Mesodermal cell (in vitro differentiated cells): ENCODE measurements at regions not wholly inside any gene's neighbourhood (a gene's known extent, or its start where the extent isn't known, plus 50 kb on each side); places are given as distances from the start of the nearest gene placed in this dataset.

Experiments
- H3K27ac ChIP-seq: 2 replicates; pipeline ENCODE4 v1.7.0; 2013; ENCODE audit warnings: mild to moderate bottlenecking, low read depth, low read length, moderate library complexity; ENCODE audit not compliant: severe bottlenecking
- H3K36me3 ChIP-seq: 2 replicates; pipeline ENCODE4 v1.7.1; 2013; ENCODE audit warnings: mild to moderate bottlenecking, low read length, moderate library complexity; ENCODE audit not compliant: control insufficient read depth, insufficient read depth
- H3K4me1 ChIP-seq: one replicate; pipeline ENCODE4 v1.7.1; 2013; ENCODE audit warnings: mild to moderate bottlenecking, low read length; ENCODE audit not compliant: insufficient read depth, control insufficient read depth, poor library complexity, severe bottlenecking
- H3K4me3 ChIP-seq: 2 replicates; pipeline ENCODE4 v1.7.0; 2013; ENCODE audit warnings: low read length, control low read depth, mild to moderate bottlenecking; ENCODE audit not compliant: insufficient read depth, poor library complexity, severe bottlenecking; ENCODE audit errors: extremely low read depth
- H3K9me3 ChIP-seq: 2 replicates; pipeline ENCODE4 v1.7.1; 2013; ENCODE audit warnings: mild to moderate bottlenecking, low read length, moderate library complexity; ENCODE audit not compliant: control insufficient read depth
- WGBS, 2 experiments: methylation state at CpG; one replicate each; pipeline ENCODE4 v1.1.5; 2013; ENCODE audit warnings: missing lambda C conversion rate in 2 of 2; ENCODE audit not compliant: insufficient coverage in 2 of 2; 5-methylcytosine and 5-hydroxymethylcytosine counted together

DNA sequence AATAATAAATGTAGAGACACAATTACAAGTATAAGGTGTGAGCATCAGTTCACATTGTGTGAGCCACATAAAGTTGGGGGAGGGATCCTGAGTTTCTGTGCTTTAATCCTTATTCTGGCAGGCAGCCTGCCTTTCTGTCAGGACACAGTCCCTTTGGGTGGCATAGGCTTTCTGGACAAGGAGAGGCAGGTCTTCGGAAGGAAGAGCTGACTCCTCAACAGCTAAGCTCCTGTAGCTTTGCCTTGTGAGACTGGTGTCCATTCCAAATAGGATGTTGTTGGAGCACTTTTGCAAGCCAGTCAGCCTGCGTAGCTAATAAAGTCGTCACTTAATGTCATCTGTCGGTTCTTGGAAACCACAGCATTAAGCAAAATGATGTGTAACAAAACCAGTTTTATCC lies 151.9 kb upstream of the MCTP2 start:
- H3K4me3 ChIP-seq = no peak overlapping the region
- no peaks in the 10 kb centered on the region for H3K36me3 ChIP-seq
- H3K27ac ChIP-seq = no peak overlapping the region
- H3K4me1 ChIP-seq = peaks cover 3% of the 10 kb centered on the region
- no peaks in the 10 kb centered on the region for H3K9me3 ChIP-seq
- 95 to 100% methylated on average over 3 to 4 of the region's 4 CpGs for WGBS, 2 experiments

GRCh38 chr15:94077938-94078337 lies 153.4 kb upstream of the MCTP2 start:
- no peak overlapping the region for H3K4me3 ChIP-seq
- H3K36me3 ChIP-seq = no peaks in the 10 kb centered on the region
- H3K4me1 ChIP-seq = no peaks in the 10 kb centered on the region
- no peaks in the 10 kb centered on the region for H3K9me3 ChIP-seq
- WGBS, 2 experiments = 80 to 100% methylated on average over 1 to 2 of the region's 2 CpGs
- H3K27ac ChIP-seq = no peak overlapping the region

DNA sequence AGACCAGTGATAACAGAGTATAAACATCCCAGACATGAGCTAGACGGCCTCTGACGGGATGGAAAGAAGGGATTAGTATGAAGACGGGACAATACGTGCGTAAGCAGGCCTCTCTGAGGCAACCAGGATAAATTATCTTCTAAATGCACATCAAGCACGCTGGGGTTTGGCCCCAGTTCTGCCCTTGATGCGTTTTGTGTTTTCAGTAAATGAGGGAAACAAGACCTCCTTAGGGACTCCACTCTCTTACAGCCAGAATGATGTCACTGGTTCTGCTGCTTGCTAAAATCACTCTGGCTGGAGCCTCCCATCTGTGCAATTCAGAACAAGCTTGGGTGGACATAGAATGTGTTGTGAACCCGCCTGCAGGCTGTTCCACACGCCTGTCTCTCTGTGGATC lies 156.0 kb upstream of the MCTP2 start:
- 92 to 94% methylated on average over 3 to 6 of the region's 9 CpGs for WGBS, 2 experiments
- Histone ChIP-seq H3K4me3 (no peak overlapping the region), H3K27ac (no peak overlapping the region), H3K36me3 (no peaks in the 10 kb centered on the region), H3K4me1 (no peaks in the 10 kb centered on the region), H3K9me3 (no peaks in the 10 kb centered on the region)

DNA sequence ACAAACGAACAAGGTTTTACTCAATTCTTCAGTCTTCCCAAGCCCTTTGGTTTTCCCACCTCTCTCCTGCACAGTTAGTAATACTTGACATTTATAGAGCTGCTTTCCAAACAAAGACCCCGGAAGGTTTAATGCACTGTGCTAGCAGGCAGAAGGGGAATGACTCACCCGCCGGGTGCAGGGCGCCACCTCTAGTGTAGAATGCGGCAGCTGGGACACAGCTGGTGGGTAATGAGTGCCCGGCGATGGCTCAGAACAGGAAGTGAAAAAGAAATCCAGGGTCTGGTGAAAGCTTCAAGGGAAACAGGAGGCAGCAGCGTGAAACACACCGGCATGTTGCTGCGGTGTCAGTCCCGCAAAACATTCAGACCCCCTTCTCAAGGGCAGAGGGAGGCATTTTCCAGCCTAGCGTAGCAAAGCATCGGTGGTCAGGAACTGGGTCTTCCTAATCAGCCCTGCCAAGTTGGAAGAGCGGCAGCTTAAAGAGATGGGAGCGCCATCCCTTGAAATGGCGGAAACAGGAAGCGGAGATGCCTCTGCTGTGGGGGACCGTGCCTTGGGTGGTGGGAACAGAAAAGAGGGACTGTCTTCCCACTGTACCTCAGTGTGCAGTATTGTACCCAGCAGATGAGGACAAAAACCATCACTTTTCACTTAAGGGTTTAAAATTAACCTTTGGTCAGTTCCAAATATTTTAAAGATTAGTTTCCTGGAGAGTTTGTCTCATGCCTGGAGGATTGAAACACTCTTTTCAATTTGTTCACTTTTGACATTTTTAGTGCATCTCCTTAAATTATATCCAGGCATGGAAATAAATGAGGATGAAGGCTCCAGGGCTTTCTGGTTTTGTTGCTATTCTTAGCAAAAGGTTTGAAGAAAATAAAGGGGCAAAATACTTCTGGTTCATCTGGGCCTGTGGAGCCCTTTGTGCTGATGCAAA lies 160.7 kb upstream of the MCTP2 start:
- peaks cover 20% of the 10 kb centered on the region for H3K9me3 ChIP-seq
- no peak overlapping the region for H3K4me3 ChIP-seq
- peaks cover 3% of the 10 kb centered on the region for H3K4me1 ChIP-seq
- WGBS, 2 experiments = 80 to 82% methylated on average over 17 of the region's 19 CpGs
- no peaks in the 10 kb centered on the region for H3K36me3 ChIP-seq
- no peak overlapping the region for H3K27ac ChIP-seq

DNA sequence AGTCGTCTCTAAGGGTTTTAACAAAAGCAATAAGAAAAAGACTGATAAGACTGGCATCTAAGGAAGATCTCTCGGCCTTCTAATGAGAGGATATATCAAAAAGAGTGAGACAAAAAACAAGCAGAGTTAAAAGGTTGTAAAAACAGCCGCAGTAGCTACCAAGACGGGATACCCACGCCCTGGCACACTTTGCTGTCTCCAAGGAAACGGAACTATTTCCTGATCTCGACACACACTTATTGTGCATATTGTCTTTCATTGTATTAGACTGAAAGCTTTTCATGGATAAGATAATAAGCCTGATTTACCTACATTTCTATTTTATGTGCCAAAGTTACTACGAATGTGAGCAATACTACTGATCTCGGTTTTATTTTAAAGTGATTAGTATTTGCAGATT lies 161.5 kb upstream of the MCTP2 start:
- Histone ChIP-seq H3K4me1 (peaks cover 3% of the 10 kb centered on the region), H3K36me3 (no peaks in the 10 kb centered on the region), H3K9me3 (peaks cover 20% of the 10 kb centered on the region), H3K27ac (no peak overlapping the region), H3K4me3 (no peak overlapping the region)
- 92 to 100% methylated on average over 6 of the region's 9 CpGs for WGBS, 2 experiments

DNA sequence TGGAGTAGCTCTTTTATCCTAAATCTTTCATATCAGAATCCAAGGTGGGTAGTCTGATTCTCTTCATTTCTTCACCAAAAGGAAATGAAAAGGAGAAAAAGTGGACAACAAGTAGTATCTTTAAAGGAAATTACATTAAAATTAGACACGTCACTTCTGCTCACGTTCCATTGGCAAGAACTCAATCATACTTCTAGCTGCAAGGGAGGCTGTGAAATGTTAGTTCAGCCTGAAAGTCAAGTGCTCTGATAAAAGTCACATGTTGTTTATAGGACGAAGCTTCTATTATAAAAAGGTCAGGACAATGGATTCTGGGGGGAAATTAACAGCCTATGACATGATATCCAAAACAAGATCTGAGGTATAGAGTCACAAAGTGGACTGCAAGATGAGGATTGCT lies 164.6 kb upstream of the MCTP2 start:
- H3K4me1 ChIP-seq = peaks cover 3% of the 10 kb centered on the region
- H3K36me3 ChIP-seq = no peaks in the 10 kb centered on the region
- H3K4me3 ChIP-seq = no peak overlapping the region
- WGBS, 2 experiments = 78% methylated on average over 1 to 2 of the region's 3 CpGs
- no peak overlapping the region for H3K27ac ChIP-seq
- H3K9me3 ChIP-seq = peaks cover 20% of the 10 kb centered on the region

GRCh38 chr15:94066046-94066445 lies 165.3 kb upstream of the MCTP2 start:
- no peak overlapping the region for H3K4me3 ChIP-seq
- 83 to 100% methylated on average over 1 of the region's 3 CpGs for WGBS, 2 experiments

GRCh38 chr15:94064676-94065313 lies 166.6 kb upstream of the MCTP2 start:
- H3K27ac ChIP-seq = no peak overlapping the region
- 90 to 100% methylated on average over 1 to 2 of the region's 2 CpGs for WGBS, 2 experiments
- H3K4me1 ChIP-seq = peaks cover 1% of the 10 kb centered on the region
- H3K36me3 ChIP-seq = no peaks in the 10 kb centered on the region
- no peak overlapping the region for H3K4me3 ChIP-seq
- H3K9me3 ChIP-seq = peaks cover 20% of the 10 kb centered on the region

More at GRCh38 chr15:94066046-94066445, 165.3 kb upstream of the MCTP2 start:
- H3K9me3 ChIP-seq = peaks cover 20% of the 10 kb centered on the region
- H3K4me1 ChIP-seq = peaks cover 3% of the 10 kb centered on the region
- H3K36me3 ChIP-seq = no peaks in the 10 kb centered on the region
- no peak overlapping the region for H3K27ac ChIP-seq

- 92 to 100% methylated on average over 1 to 2 of the region's 3 CpGs for WGBS, 2 experiments
- Histone ChIP-seq H3K4me1 (no peaks in the 10 kb centered on the region), H3K4me3 (no peak overlapping the region), H3K9me3 (no peaks in the 10 kb centered on the region), H3K27ac (no peak overlapping the region), H3K36me3 (no peaks in the 10 kb centered on the region)
These were observed 170.3 kb upstream of the MCTP2 start for GRCh38 chr15:94061041-94061440.

DNA sequence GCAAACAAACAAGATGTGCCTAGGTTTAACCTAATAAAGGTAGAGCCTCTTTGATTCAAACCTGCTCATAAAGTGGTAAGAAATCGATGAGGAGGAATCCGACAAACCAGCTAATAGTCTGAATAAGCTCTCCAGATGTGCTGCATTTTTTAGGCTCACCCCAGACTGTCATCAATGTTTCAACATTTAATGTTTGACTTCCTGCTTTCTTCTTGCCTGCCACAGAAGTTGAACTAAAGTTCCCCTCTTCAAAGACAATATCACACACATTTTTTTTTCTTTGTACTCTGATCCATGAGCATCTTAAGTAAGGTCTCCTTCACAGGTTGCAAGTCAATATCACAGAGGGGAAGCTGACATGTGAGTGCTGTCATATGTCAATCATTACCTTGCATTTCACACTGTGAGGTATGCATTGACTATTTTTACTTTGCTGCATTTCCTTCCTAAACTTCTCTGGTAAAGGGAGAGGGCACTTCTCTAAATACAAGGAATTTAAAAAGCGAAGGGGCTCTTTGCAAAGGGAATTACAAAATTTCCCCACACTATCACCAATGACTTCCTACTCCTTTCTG lies 172.3 kb upstream of the MCTP2 start:
- no peak overlapping the region for H3K27ac ChIP-seq

More for the DNA sequence above, 172.3 kb upstream of the MCTP2 start:
- 93 to 94% methylated on average over 2 to 3 of the region's 3 CpGs for WGBS, 2 experiments
- no peak overlapping the region for H3K4me3 ChIP-seq
- H3K9me3 ChIP-seq = no peaks in the 10 kb centered on the region
- H3K36me3 ChIP-seq = no peaks in the 10 kb centered on the region
- H3K4me1 ChIP-seq = no peaks in the 10 kb centered on the region
